BJ (cell line): ENCODE measurements at regions not wholly inside any gene's neighbourhood (a gene's known extent, or its start where the extent isn't known, plus 50 kb on each side); places are given as distances from the start of the nearest gene placed in this dataset.

Experiments used
- CTCF ChIA-PET: fragments of 350-600 bp; formaldehyde crosslinking; extraction: SDS; loops from one replicate; lab custom pipeline; 2021; ENCODE audit warnings: antibody characterized with exemption, inconsistent platforms; lab: Yijun Ruan, JAX
- POLR2A ChIA-PET: fragments of 300-600 bp; sonication (Branson Sonifier 250); formaldehyde crosslinking; extraction: SDS; loops from one replicate; lab custom pipeline; 2021; ENCODE audit warnings: antibody characterized with exemption; lab: Charles Lee
- DNase-seq: peaks from one replicate; pipeline ENCODE4 v3.0.0-alpha.2; 2011; ENCODE audit warnings: low read depth
- H3K27me3 ChIP-seq: 2 replicates; pipeline ENCODE4 v1.6.0; 2011; ENCODE audit warnings: low read length; ENCODE audit not compliant: control insufficient read depth, insufficient read depth
- H3K36me3 ChIP-seq: 2 replicates; pipeline ENCODE4 v1.5.1; 2011; ENCODE audit warnings: low read length; ENCODE audit not compliant: control insufficient read depth, insufficient read depth
- H3K4me3 ChIP-seq: 2 replicates; pipeline ENCODE4 v1.5.1; 2011; ENCODE audit warnings: low read depth, mild to moderate bottlenecking, control low read depth, low read length
- TF ChIP-seq, protein P1 (sequence below): IDR thresholded peaks from 2 replicates; pipeline ENCODE4 v1.5.1; 2011; ENCODE audit warnings: low read depth, mild to moderate bottlenecking, control low read depth, inconsistent platforms, low read length, moderate library complexity; ENCODE audit not compliant: insufficient read depth

DNA sequence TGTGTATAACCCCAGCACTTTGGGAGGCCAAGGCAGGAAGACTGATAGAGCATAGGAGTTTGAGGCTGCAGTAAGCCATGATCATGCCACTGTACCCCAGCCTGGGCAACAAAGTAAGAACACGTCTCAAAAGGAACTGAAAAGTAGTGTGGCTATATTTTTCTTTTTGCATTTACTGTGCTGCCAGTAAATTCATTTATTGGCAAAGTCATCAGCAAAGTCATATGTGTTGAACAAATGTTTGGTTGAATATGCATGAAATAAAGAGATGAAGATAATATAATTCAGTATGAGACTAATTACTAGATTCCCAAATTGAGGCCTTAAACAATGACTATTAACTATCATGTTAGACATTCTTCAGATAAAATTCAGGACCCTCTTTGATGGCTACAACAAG, 829.1 kb downstream of the PCDH7 start:
- POLR2A ChIA-PET, result no interaction called here

DNA sequence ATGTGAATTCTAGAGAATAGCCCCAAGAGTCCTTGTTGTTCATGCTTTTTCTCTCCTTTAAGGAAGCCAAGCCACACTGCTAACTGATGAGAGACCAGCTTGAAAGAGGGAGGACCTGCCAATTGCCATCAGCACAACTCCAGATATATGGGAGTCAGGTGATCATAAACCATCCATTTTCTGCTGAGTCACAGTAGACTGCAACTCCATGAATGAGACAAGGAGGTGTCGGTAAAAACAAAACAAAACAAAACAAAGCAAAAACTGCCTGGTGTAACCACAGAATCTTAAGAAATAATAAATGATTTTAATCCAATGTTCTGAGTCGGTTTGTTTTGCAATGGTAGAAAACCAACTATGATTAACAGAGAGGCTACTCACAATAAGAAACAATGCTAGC, 837.3 kb downstream of the PCDH7 start:
- POLR2A ChIA-PET, result no interaction called here
- Histone ChIP-seq H3K4me3 (no peak overlapping the region), H3K36me3 (no peaks in the 10 kb centered on the region), H3K27me3 (no peaks in the 10 kb centered on the region)
- CTCF ChIA-PET, result no interaction called here
- TF ChIP-seq, protein P1, sequence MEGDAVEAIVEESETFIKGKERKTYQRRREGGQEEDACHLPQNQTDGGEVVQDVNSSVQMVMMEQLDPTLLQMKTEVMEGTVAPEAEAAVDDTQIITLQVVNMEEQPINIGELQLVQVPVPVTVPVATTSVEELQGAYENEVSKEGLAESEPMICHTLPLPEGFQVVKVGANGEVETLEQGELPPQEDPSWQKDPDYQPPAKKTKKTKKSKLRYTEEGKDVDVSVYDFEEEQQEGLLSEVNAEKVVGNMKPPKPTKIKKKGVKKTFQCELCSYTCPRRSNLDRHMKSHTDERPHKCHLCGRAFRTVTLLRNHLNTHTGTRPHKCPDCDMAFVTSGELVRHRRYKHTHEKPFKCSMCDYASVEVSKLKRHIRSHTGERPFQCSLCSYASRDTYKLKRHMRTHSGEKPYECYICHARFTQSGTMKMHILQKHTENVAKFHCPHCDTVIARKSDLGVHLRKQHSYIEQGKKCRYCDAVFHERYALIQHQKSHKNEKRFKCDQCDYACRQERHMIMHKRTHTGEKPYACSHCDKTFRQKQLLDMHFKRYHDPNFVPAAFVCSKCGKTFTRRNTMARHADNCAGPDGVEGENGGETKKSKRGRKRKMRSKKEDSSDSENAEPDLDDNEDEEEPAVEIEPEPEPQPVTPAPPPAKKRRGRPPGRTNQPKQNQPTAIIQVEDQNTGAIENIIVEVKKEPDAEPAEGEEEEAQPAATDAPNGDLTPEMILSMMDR, result no peak
- no peak for DNase-seq

More for the DNA sequence above, 829.1 kb downstream of the PCDH7 start:
- no peak overlapping the region for H3K4me3 ChIP-seq
- H3K36me3 ChIP-seq, result no peaks in the 10 kb centered on the region
- no peak for DNase-seq
- CTCF ChIA-PET, result no interaction called here
- TF ChIP-seq, protein P1, result no peak
- no peaks in the 10 kb centered on the region for H3K27me3 ChIP-seq

DNA sequence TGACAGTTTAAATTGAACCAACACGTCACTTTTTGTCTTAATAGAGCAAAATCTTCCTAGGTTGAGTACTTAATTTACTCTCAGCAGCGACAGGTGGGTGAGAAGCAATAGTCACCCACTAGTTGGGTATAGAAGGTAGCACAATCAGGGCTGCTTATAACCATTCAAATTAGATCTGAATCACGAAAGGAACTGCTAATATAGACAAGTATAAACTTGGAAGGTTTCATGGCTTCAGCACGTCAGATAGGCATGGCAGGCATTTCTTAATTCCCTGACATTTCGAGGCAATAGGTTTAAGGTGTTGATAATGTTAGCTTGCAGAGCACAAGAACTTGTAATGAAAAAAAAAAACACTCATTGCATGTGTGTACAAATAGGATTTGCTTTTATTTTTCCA, 853.4 kb downstream of the PCDH7 start:
- DNase-seq, result no peak

DNA sequence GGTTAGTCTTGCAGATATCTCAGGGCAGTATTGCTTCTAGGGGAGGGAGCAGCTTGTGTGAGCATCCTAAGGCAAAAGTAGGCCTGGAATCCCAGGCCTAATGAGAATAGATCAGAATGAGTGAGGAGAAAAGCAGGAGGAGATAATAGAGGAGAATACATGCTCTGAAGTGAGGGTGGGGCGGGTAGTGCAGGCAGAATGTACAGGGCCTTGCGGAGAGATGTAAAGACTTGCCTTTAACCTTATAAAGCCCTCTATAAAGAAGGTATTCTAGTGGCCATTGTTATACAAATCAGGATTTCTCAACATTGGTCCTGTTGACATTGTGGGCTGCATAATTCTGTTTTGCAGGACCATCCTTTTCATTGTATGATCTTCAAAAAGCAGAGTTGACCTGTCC, 855.3 kb downstream of the PCDH7 start:
- CTCF ChIA-PET, result no interaction called here
- POLR2A ChIA-PET, result no interaction called here
- Histone ChIP-seq H3K27me3 (no peaks in the 10 kb centered on the region), H3K4me3 (no peak overlapping the region), H3K36me3 (no peaks in the 10 kb centered on the region)
- no peak for DNase-seq
- TF ChIP-seq, protein P1, result no peak

More for the DNA sequence above, 853.4 kb downstream of the PCDH7 start:
- Histone ChIP-seq H3K36me3 (no peaks in the 10 kb centered on the region), H3K27me3 (no peaks in the 10 kb centered on the region), H3K4me3 (no peak overlapping the region)
- TF ChIP-seq, protein P1, result no peak
- ChIA-PET POLR2A (no interaction called here), CTCF (no interaction called here)

DNA sequence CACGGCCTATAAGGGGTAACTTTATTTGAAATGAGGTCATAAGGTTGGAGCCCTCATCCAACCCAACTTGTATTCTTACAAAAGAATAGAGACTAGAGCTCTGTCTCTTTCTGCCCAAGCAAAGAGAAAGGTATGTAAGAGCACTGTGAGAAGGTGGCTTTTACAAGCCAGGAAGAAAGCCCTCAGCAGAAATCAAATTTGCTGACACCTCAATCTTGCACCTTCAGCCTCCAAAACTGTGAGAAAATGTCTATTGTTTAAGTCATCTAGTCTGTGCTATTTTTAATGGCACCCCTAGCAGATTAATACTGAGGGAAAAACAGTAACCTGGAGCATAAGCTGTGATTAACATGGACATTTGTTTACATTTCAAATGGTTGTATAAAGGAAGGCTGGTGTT, 860.7 kb downstream of the PCDH7 start:
- Histone ChIP-seq H3K4me3 (no peak overlapping the region), H3K27me3 (no peaks in the 10 kb centered on the region), H3K36me3 (no peaks in the 10 kb centered on the region)
- ChIA-PET CTCF (no interaction called here), POLR2A (no interaction called here)
- TF ChIP-seq, protein P1, result no peak
- DNase-seq, result no peak
